Mesothelial cell of epicardium (in vitro differentiated cells): ENCODE measurements at regions not wholly inside any gene's neighbourhood (a gene's known extent, or its start where the extent isn't known, plus 50 kb on each side); places are given as distances from the start of the nearest gene placed in this dataset.

Experiments
- DNase-seq, 2 experiments: peaks; one replicate each; pipeline ENCODE4 v3.0.0; 2021; ENCODE audit warnings: low spot score in 2 of 2; ENCODE audit not compliant: unreplicated experiment in 2 of 2
- H3K27ac Mint-ChIP-seq: 2 replicates; pipeline ENCODE4 v1.8.0; 2021; ENCODE audit warnings: mixed read lengths
- H3K27me3 Mint-ChIP-seq: 2 replicates; pipeline ENCODE4 v1.8.0; 2021; ENCODE audit warnings: low read depth, mixed read lengths
- H3K36me3 Mint-ChIP-seq: 2 replicates; pipeline ENCODE4 v1.8.0; 2021; ENCODE audit warnings: mixed read lengths
- H3K4me1 Mint-ChIP-seq: 2 replicates; pipeline ENCODE4 v1.8.0; 2021; ENCODE audit warnings: mixed read lengths
- H3K4me3 Mint-ChIP-seq: 2 replicates; pipeline ENCODE4 v1.8.0; 2021; ENCODE audit warnings: mild to moderate bottlenecking, moderate library complexity, mixed read lengths
- H3K9me3 Mint-ChIP-seq: 2 replicates; pipeline ENCODE4 v1.8.0; 2021; ENCODE audit warnings: mixed read lengths
- CTCF ChIP-seq: fragments of 200-600 bp; sonication (generic); IDR thresholded peaks from one replicate; pipeline ENCODE4 v1.5.0; 2021; ENCODE audit warnings: antibody characterized with exemption; ENCODE audit not compliant: unreplicated experiment

- Mint-ChIP-seq H3K4me3 (no peak overlapping the region), H3K4me1 (no peaks in the 10 kb centered on the region), H3K27me3 (no peaks in the 10 kb centered on the region), H3K9me3 (peaks cover 35% of the 10 kb centered on the region), H3K27ac (no peak overlapping the region), H3K36me3 (no peaks in the 10 kb centered on the region)
- DNase-seq: no peak
- no peak for TF ChIP-seq CTCF
These were observed 374.3 kb downstream of the DCAF12L2 start for GRCh38 chrX:125791787-125792186.

GRCh38 chrX:125810856-125811255 is 355.2 kb downstream of the DCAF12L2 start:
- no peak overlapping the region for H3K27ac Mint-ChIP-seq
- H3K4me1 Mint-ChIP-seq: no peaks in the 10 kb centered on the region
- H3K4me3 Mint-ChIP-seq: no peak overlapping the region
- H3K9me3 Mint-ChIP-seq: peaks cover 25% of the 10 kb centered on the region
- no peak for DNase-seq
- H3K27me3 Mint-ChIP-seq: no peaks in the 10 kb centered on the region
- no peak for TF ChIP-seq CTCF
- H3K36me3 Mint-ChIP-seq: no peaks in the 10 kb centered on the region

- H3K27ac Mint-ChIP-seq: no peak overlapping the region
These were observed 340.0 kb downstream of the DCAF12L2 start for GRCh38 chrX:125826080-125826479.

GRCh38 chrX:125826774-125827451 is 339.2 kb downstream of the DCAF12L2 start:
- DNase-seq: no peak
- Mint-ChIP-seq H3K27me3 (no peaks in the 10 kb centered on the region), H3K4me3 (no peak overlapping the region), H3K4me1 (no peaks in the 10 kb centered on the region), H3K9me3 (peaks cover 61% of the 10 kb centered on the region), H3K36me3 (no peaks in the 10 kb centered on the region), H3K27ac (no peak overlapping the region)
- TF ChIP-seq CTCF: no peak

More at GRCh38 chrX:125826080-125826479, 340.0 kb downstream of the DCAF12L2 start:
- H3K9me3 Mint-ChIP-seq: peaks cover 56% of the 10 kb centered on the region
- H3K27me3 Mint-ChIP-seq: no peaks in the 10 kb centered on the region
- no peaks in the 10 kb centered on the region for H3K4me1 Mint-ChIP-seq
- H3K36me3 Mint-ChIP-seq: no peaks in the 10 kb centered on the region
- no peak for TF ChIP-seq CTCF
- no peak overlapping the region for H3K4me3 Mint-ChIP-seq
- DNase-seq: no peak

GRCh38 chrX:125846271-125846670 is 319.8 kb downstream of the DCAF12L2 start:
- Mint-ChIP-seq H3K27me3 (no peaks in the 10 kb centered on the region), H3K4me3 (no peak overlapping the region), H3K36me3 (no peaks in the 10 kb centered on the region), H3K27ac (no peak overlapping the region), H3K4me1 (no peaks in the 10 kb centered on the region), H3K9me3 (no peaks in the 10 kb centered on the region)
- DNase-seq: no peak
- TF ChIP-seq CTCF: no peak

- Mint-ChIP-seq H3K4me3 (no peak overlapping the region), H3K27me3 (no peaks in the 10 kb centered on the region), H3K27ac (no peak overlapping the region), H3K36me3 (no peaks in the 10 kb centered on the region), H3K9me3 (peaks cover 19% of the 10 kb centered on the region), H3K4me1 (no peaks in the 10 kb centered on the region)
- no peak for DNase-seq
- TF ChIP-seq CTCF: no peak
These were observed 315.4 kb downstream of the DCAF12L2 start for GRCh38 chrX:125850693-125851092.
